Endothelial cell of umbilical vein (primary cell): ENCODE measurements at regions not wholly inside any gene's neighbourhood (a gene's known extent, or its start where the extent isn't known, plus 50 kb on each side); places are given as distances from the start of the nearest gene placed in this dataset.

Experiments used
- BruUV-seq: library from RNA; stranded (reverse); fragments of 400-500 nt; replicated peaks from 2 replicates; lab custom pipeline; 2021; lab: Mats Ljungman, UMichigan
- CTCF ChIA-PET: fragments of 300-600, 350-600 bp; sonication (Branson Sonifier 250); formaldehyde crosslinking; loops from one replicate; lab custom pipeline; 2021; ENCODE audit warnings: antibody characterized with exemption, inconsistent platforms; lab: Charles Lee
- POLR2A ChIA-PET: fragments of 300-600, 350-600 bp; sonication (Branson Sonifier 250); formaldehyde crosslinking; loops from one replicate; lab custom pipeline; 2021; ENCODE audit warnings: antibody characterized with exemption, inconsistent platforms; lab: Charles Lee
- DNase-seq: peaks from one replicate; pipeline ENCODE4 v3.0.0-alpha.2; 2011; ENCODE audit warnings: low read depth, low spot score
- FAIRE-seq: peaks from 2 replicates; lab custom pipeline; 2011; peaks lifted over from hg19 to GRCh38; lab: Jason Lieb, UNC
- H2AFZ ChIP-seq: 2 replicates; pipeline ENCODE4 v1.6.0; 2012; ENCODE audit warnings: low read depth, low read length, control low read depth, inconsistent platforms
- H3K27ac ChIP-seq: 2 replicates; pipeline ENCODE4 v1.5.1; 2011; ENCODE audit warnings: low read depth, mild to moderate bottlenecking, control low read depth, low read length, moderate library complexity; ENCODE audit not compliant: insufficient read depth
- H3K27me3 ChIP-seq, 2 experiments: 2 replicates each; pipeline versions ENCODE4 v1.6.0 to v1.6.1; 2011; ENCODE audit warnings: low read length in 2 of 2, mixed read lengths in 1 of 2; ENCODE audit not compliant: control insufficient read depth in 2 of 2, insufficient read depth in 2 of 2
- H3K36me3 ChIP-seq, 2 experiments: 2 replicates in 1 of 2; 3 replicates in 1 of 2; pipeline ENCODE4 v1.5.1; 2011; ENCODE audit warnings: low read length in 2 of 2, mild to moderate bottlenecking in 1 of 2, moderate library complexity in 1 of 2; ENCODE audit not compliant: control insufficient read depth in 2 of 2, insufficient read depth in 2 of 2; ENCODE audit errors: extremely low read depth in 1 of 2
- H3K4me1 ChIP-seq: 3 replicates; pipeline ENCODE4 v1.5.1; 2011; ENCODE audit warnings: mild to moderate bottlenecking, low read length; ENCODE audit not compliant: control insufficient read depth, insufficient read depth; ENCODE audit errors: extremely low read depth
- H3K4me2 ChIP-seq: 2 replicates; pipeline ENCODE4 v1.6.1; 2011; ENCODE audit warnings: low read length, control low read depth, mixed read lengths; ENCODE audit not compliant: insufficient read depth
- H3K4me3 ChIP-seq, 3 experiments: fragments of 200-600 bp in 1 of 3; sonication (generic), shearing (Covaris generic) in 1 of 3; replicated peaks in 1 of 3; 2 replicates each; pipeline ENCODE4 v1.5.1; 2011 to 2016; ENCODE audit warnings: control low read depth in 3 of 3, low read length in 3 of 3, mild to moderate bottlenecking in 2 of 3, inconsistent platforms in 1 of 3, low read depth in 1 of 3, moderate library complexity in 1 of 3; ENCODE audit not compliant: insufficient read depth in 1 of 3
- H3K79me2 ChIP-seq: 2 replicates; pipeline ENCODE4 v1.6.0; 2012; ENCODE audit warnings: low read length, inconsistent platforms; ENCODE audit not compliant: control insufficient read depth, insufficient read depth
- H3K9ac ChIP-seq: replicated peaks from 2 replicates; pipeline ENCODE3; 2011; ENCODE audit warnings: low read length, control low read depth; ENCODE audit not compliant: insufficient read depth; ENCODE audit errors: extremely low read depth
- H3K9me1 ChIP-seq: replicated peaks from 3 replicates; pipeline ENCODE4 v1.6.0; 2011; ENCODE audit warnings: mild to moderate bottlenecking, low read length; ENCODE audit not compliant: control insufficient read depth, insufficient read depth; ENCODE audit errors: extremely low read depth
- H3K9me3 ChIP-seq: replicated peaks from 2 replicates; pipeline ENCODE4 v1.5.1; 2012; ENCODE audit warnings: low read length, inconsistent platforms; ENCODE audit not compliant: control insufficient read depth, insufficient read depth
- H4K20me1 ChIP-seq: replicated peaks from 2 replicates; pipeline ENCODE3; 2011; ENCODE audit warnings: mild to moderate bottlenecking, low read length; ENCODE audit not compliant: control insufficient read depth, insufficient read depth; ENCODE audit errors: extremely low read depth
- EZH2 ChIP-seq: IDR thresholded peaks from 2 replicates; pipeline ENCODE4 v1.6.1; 2012; ENCODE audit warnings: borderline replicate concordance, low read depth, mild to moderate bottlenecking, moderate library complexity, low read length, inconsistent platforms; ENCODE audit not compliant: severe bottlenecking
- FOS ChIP-seq: IDR thresholded peaks from 2 replicates; pipeline ENCODE4 v1.6.1; 2011; ENCODE audit warnings: mild to moderate bottlenecking, low read length, moderate library complexity, borderline replicate concordance; ENCODE audit not compliant: insufficient read depth
- GATA2 ChIP-seq: IDR thresholded peaks from 2 replicates; pipeline ENCODE4 v1.7.0; 2011; ENCODE audit warnings: low read depth, mild to moderate bottlenecking, moderate library complexity, mixed read lengths, low read length; ENCODE audit not compliant: insufficient read length, insufficient read depth
- JUN ChIP-seq: IDR thresholded peaks from 2 replicates; pipeline ENCODE4 v1.6.1; 2011; ENCODE audit warnings: borderline replicate concordance, low read depth; ENCODE audit not compliant: insufficient read length, insufficient read depth
- MYC ChIP-seq: IDR thresholded peaks from one replicate; pipeline ENCODE4 v1.6.1; 2011; ENCODE audit warnings: mild to moderate bottlenecking, low read depth, low read length
- POLR2A ChIP-seq: IDR thresholded peaks from 2 replicates; pipeline ENCODE4 v1.6.1; 2012; ENCODE audit warnings: low read depth, mild to moderate bottlenecking, control low read depth, low read length
- POLR2AphosphoS5 ChIP-seq: IDR thresholded peaks from 2 replicates; pipeline ENCODE4 v1.6.1; 2012; ENCODE audit warnings: low read depth, mild to moderate bottlenecking, control low read depth, low read length, moderate library complexity; ENCODE audit not compliant: insufficient read depth
- dilution Hi-C: fragments of 300-500 bp; cut with MboI; formaldehyde crosslinking; loops from one replicate; pipeline ENCODE4 v1.15.0; 2019; ENCODE audit warnings: low sequenced_read_pairs; ENCODE audit not compliant: extremely low pct_ligation_motif_present
- intact Hi-C: fragments of 100-400 bp; cut with micrococcal nuclease; formaldehyde crosslinking; loops from one replicate; pipeline ENCODE4 v1.10.0; 2022
- TF ChIP-seq, protein P1 (sequence below): IDR thresholded peaks from 2 replicates; pipeline ENCODE4 v1.6.1; 2011; ENCODE audit not compliant: insufficient read depth, insufficient read length
- TF ChIP-seq, protein P2 (sequence below), 2 donors: IDR thresholded peaks; 1 replicate in 1 of 2; 2 replicates in 1 of 2; pipeline ENCODE4 v1.5.1; 2011; ENCODE audit warnings: low read length in 2 of 2, mild to moderate bottlenecking in 2 of 2, moderate library complexity in 2 of 2, control low read depth in 1 of 2, inconsistent platforms in 1 of 2, low read depth in 1 of 2; ENCODE audit not compliant: insufficient read depth in 1 of 2; ENCODE audit errors: extremely low read depth in 1 of 2

DNA sequence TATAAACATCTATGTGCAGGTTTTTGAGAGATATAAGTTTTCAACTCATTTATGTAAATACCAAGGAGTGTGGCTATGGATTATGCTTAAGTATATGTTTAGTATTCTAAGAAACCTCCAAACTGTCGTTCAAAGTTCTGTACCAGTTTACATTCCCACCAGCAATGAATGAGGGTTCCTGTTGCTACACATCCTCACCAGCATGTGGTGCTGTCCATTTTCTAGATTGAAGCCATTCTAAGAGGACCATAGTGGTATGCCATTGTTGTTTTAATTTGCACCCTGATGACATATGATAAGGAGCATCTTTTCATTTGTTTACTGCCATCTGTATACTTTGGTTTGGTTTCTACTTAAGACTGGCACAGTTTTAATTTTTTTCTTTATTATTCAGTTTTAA lies 2097.9 kb downstream of the LRRC4C start:
- FAIRE-seq (no peak), DNase-seq (no peak)
- Histone ChIP-seq H3K4me1 (no peaks in the 10 kb centered on the region), H3K9ac (no peak overlapping the region), H3K27ac (no peak overlapping the region), H3K9me1 (no peaks in the 10 kb centered on the region), H3K4me3 (no peak overlapping the region), H4K20me1 (no peaks in the 10 kb centered on the region), H3K27me3 (no peaks in the 10 kb centered on the region), H3K36me3 (no peaks in the 10 kb centered on the region), H2AFZ (no peak overlapping the region), H3K9me3 (no peaks in the 10 kb centered on the region), H3K4me2 (no peak overlapping the region), H3K79me2 (no peaks in the 10 kb centered on the region)
- ChIA-PET CTCF (no interaction called here), POLR2A (no interaction called here)
- dilution Hi-C loops = no loop called here
- TF ChIP-seq, protein P1, sequence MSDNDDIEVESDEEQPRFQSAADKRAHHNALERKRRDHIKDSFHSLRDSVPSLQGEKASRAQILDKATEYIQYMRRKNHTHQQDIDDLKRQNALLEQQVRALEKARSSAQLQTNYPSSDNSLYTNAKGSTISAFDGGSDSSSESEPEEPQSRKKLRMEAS = no peak
- TF ChIP-seq FOS (no peak), POLR2AphosphoS5 (no peak), EZH2 (no peak), MYC (no peak), JUN (no peak), GATA2 (no peak), POLR2A (no peak)
- TF ChIP-seq, protein P2, sequence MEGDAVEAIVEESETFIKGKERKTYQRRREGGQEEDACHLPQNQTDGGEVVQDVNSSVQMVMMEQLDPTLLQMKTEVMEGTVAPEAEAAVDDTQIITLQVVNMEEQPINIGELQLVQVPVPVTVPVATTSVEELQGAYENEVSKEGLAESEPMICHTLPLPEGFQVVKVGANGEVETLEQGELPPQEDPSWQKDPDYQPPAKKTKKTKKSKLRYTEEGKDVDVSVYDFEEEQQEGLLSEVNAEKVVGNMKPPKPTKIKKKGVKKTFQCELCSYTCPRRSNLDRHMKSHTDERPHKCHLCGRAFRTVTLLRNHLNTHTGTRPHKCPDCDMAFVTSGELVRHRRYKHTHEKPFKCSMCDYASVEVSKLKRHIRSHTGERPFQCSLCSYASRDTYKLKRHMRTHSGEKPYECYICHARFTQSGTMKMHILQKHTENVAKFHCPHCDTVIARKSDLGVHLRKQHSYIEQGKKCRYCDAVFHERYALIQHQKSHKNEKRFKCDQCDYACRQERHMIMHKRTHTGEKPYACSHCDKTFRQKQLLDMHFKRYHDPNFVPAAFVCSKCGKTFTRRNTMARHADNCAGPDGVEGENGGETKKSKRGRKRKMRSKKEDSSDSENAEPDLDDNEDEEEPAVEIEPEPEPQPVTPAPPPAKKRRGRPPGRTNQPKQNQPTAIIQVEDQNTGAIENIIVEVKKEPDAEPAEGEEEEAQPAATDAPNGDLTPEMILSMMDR (IDR thresholded peaks at IDR 0.05; ENCODE audit: extremely low read depth in 1 of 2, insufficient read depth in 1 of 2, low read depth in 1 of 2, low read length in 2 of 2) = no peak
- BruUV-seq = no TSS peak
- intact Hi-C loops = no loop called here
